HepG2 (cell line): ENCODE measurements at regions not wholly inside any gene's neighbourhood (a gene's known extent, or its start where the extent isn't known, plus 50 kb on each side); places are given as distances from the start of the nearest gene placed in this dataset.

ENCODE experiments used
- ATAC-seq: fragments of 200-7000 bp; cut with Tn5 transposase; 3 replicates; pipeline ENCODE4 v1.9.1; 2020; ENCODE audit warnings: mild to moderate bottlenecking, moderate library complexity
- BruUV-seq: library from RNA; stranded (reverse); fragments of 400-500 nt; replicated peaks from 2 replicates; lab custom pipeline; 2021; lab: Mats Ljungman, UMichigan
- CTCF ChIA-PET: fragments of 300-600 bp; formaldehyde crosslinking; extraction: SDS; loops from one replicate; lab custom pipeline; 2021; ENCODE audit warnings: low total read pairs, inconsistent platforms, low intra/inter-chr PET ratio; lab: Yijun Ruan, JAX
- POLR2A ChIA-PET: fragments of 350-600 bp; sonication (Branson Sonifier 250); formaldehyde crosslinking; loops from one replicate; lab custom pipeline; 2020; ENCODE audit warnings: antibody characterized with exemption, inconsistent platforms; lab: Yijun Ruan, JAX
- DNase-seq: peaks from one replicate; pipeline ENCODE4 v3.0.0-alpha.2; 2015; ENCODE audit warnings: low spot score
- FAIRE-seq: peaks from 3 replicates; lab custom pipeline; 2011; peaks lifted over from hg19 to GRCh38; lab: Jason Lieb, UNC
- H2AFZ ChIP-seq: one replicate; pipeline ENCODE4 v1.6.1; 2011; ENCODE audit warnings: low read length, inconsistent platforms
- H3K27ac ChIP-seq: fragments of 300-600 bp; 3 replicates; pipeline ENCODE4 v1.8.0; 2011; ENCODE audit warnings: mixed run types, mild to moderate bottlenecking, mixed read lengths, low read length, inconsistent platforms; ENCODE audit not compliant: insufficient read depth; ENCODE audit errors: extremely low read length
- H3K27me3 ChIP-seq, 2 experiments: fragments of 200-600 bp in 1 of 2; 2 replicates in 1 of 2; 3 replicates in 1 of 2; pipeline versions ENCODE4 v1.6.0 to v1.8.0; 2011; ENCODE audit warnings: low read length in 2 of 2, mild to moderate bottlenecking in 2 of 2, moderate library complexity in 2 of 2, inconsistent platforms in 1 of 2; ENCODE audit not compliant: insufficient read depth in 2 of 2, control insufficient read depth in 1 of 2
- H3K36me3 ChIP-seq, 2 experiments: fragments of 200-600 bp in 1 of 2; replicated peaks in 1 of 2; 2 replicates in 1 of 2; 3 replicates in 1 of 2; pipeline versions ENCODE4 v1.5.1 to v1.8.0; 2011; ENCODE audit warnings: low read length in 2 of 2, inconsistent platforms in 1 of 2; ENCODE audit not compliant: insufficient read depth in 2 of 2, control insufficient read depth in 1 of 2
- H3K4me1 ChIP-seq: 2 replicates; pipeline ENCODE4 v1.5.1; 2012; ENCODE audit warnings: low read length, inconsistent platforms; ENCODE audit not compliant: insufficient read depth
- H3K4me2 ChIP-seq: 2 replicates; pipeline ENCODE4 v1.6.0; 2011; ENCODE audit warnings: low read depth, low read length, inconsistent platforms
- H3K4me3 ChIP-seq, 3 experiments: fragments of 200-600 bp in 1 of 3; sonication (generic), shearing (Covaris generic) in 1 of 3; replicated peaks in 1 of 3; 2 replicates each; pipeline ENCODE4 v1.5.1; 2011 to 2016; ENCODE audit warnings: low read length in 3 of 3, inconsistent platforms in 2 of 3, low read depth in 2 of 3, mild to moderate bottlenecking in 2 of 3, control low read depth in 1 of 3, mixed read lengths in 1 of 3; ENCODE audit not compliant: insufficient read depth in 1 of 3
- H3K79me2 ChIP-seq: one replicate; pipeline ENCODE4 v1.6.1; 2011; ENCODE audit warnings: low read length, inconsistent platforms; ENCODE audit not compliant: insufficient read depth
- H3K9ac ChIP-seq: 2 replicates; pipeline ENCODE4 v1.6.0; 2011; ENCODE audit warnings: mild to moderate bottlenecking, low read depth, low read length, inconsistent platforms; ENCODE audit not compliant: insufficient read depth
- H3K9me3 ChIP-seq: 2 replicates; pipeline ENCODE4 v1.5.1; 2012; ENCODE audit warnings: mild to moderate bottlenecking, low read length
- H4K20me1 ChIP-seq: 2 replicates; pipeline ENCODE4 v1.6.0; 2011; ENCODE audit warnings: inconsistent platforms, mild to moderate bottlenecking, low read length, moderate library complexity; ENCODE audit not compliant: insufficient read depth
- CEBPG ChIP-seq: IDR thresholded peaks from 2 replicates; pipeline ENCODE4 v1.6.1; 2016
- DR1 ChIP-seq: sonication (generic); formaldehyde crosslinking; IDR thresholded peaks from 2 replicates; pipeline ENCODE4 v1.8.0; 2021; ENCODE audit warnings: mild to moderate bottlenecking, missing genetic modification reagents, inconsistent platforms
- NR1H2 ChIP-seq: sonication (generic); formaldehyde crosslinking; IDR thresholded peaks from 2 replicates; pipeline ENCODE4 v1.8.1; 2022; ENCODE audit warnings: low read depth, missing genetic modification reagents, borderline replicate concordance
- PBX3 ChIP-seq: sonication (generic); formaldehyde crosslinking; IDR thresholded peaks from 2 replicates; pipeline ENCODE4 v1.8.1; 2023; ENCODE audit warnings: missing genetic modification reagents, inconsistent platforms, borderline replicate concordance
- PHB2 ChIP-seq: fragments of 450-650 bp; IDR thresholded peaks from 2 replicates; pipeline ENCODE4 v1.6.1; 2018; ENCODE audit not compliant: partially characterized antibody
- PITX1 ChIP-seq: sonication (generic); formaldehyde crosslinking; IDR thresholded peaks from 2 replicates; pipeline ENCODE4 v1.5.1; 2020; ENCODE audit warnings: mild to moderate bottlenecking, missing genetic modification reagents
- RFXANK ChIP-seq: IDR thresholded peaks from 2 replicates; pipeline ENCODE4 v1.6.1; 2016
- ZHX2 ChIP-seq, 2 experiments: sonication (generic) in 1 of 2; formaldehyde crosslinking in 1 of 2; IDR thresholded peaks; 2 replicates each; pipeline versions ENCODE4 v1.6.1 to v1.9.0; 2014 to 2022; ENCODE audit warnings: antibody characterized with exemption in 1 of 2, borderline replicate concordance in 1 of 2, inconsistent platforms in 1 of 2, low read depth in 1 of 2, missing genetic modification reagents in 1 of 2
- ZNF138 ChIP-seq: sonication (generic); formaldehyde crosslinking; IDR thresholded peaks from 2 replicates; pipeline ENCODE4 v1.5.0; 2020; ENCODE audit warnings: mild to moderate bottlenecking, low read depth, missing genetic modification reagents
- ZNF274 ChIP-seq: sonication (generic); formaldehyde crosslinking; IDR thresholded peaks from 2 replicates; pipeline ENCODE4 v1.5.1; 2020; ENCODE audit warnings: mild to moderate bottlenecking, missing genetic modification reagents
- ZNF34 ChIP-seq: sonication (generic); formaldehyde crosslinking; IDR thresholded peaks from 2 replicates; pipeline ENCODE4 v1.4.0; 2020; ENCODE audit warnings: mild to moderate bottlenecking, missing genetic modification reagents, borderline replicate concordance
- WGBS: methylation state at CpG from one replicate; pipeline ENCODE4 v1.1.6; 2017; ENCODE audit warnings: low lambda C conversion rate; 5-methylcytosine and 5-hydroxymethylcytosine counted together
- in situ Hi-C: cut with HindIII; loops from 2 replicates; pipeline ENCODE4 v1.10.0; 2017; ENCODE audit warnings: low pct_unique_long_range_greater_than_20kb; ENCODE audit not compliant: extremely low pct_ligation_motif_present
- intact Hi-C: fragments of 100-400 bp; cut with micrococcal nuclease; formaldehyde crosslinking; loops from one replicate; pipeline ENCODE4 v1.10.0; 2022; ENCODE audit not compliant: unreplicated experiment

GRCh38 chr1:5650283-5651026 is 341.8 kb downstream of the NPHP4 start:
- no peaks in the 10 kb centered on the region for H3K9me3 ChIP-seq
- H3K36me3 ChIP-seq, result no peaks in the 10 kb centered on the region
- H3K4me2 ChIP-seq, result no peak overlapping the region
- no peak overlapping the region for H3K4me3 ChIP-seq
- in situ Hi-C loops, result no loop called here
- FAIRE-seq, result no peak
- ChIA-PET CTCF (no interaction called here), POLR2A (no interaction called here)
- intact Hi-C loops, result no loop called here
- H3K9ac ChIP-seq, result no peak overlapping the region
- 39% methylated on average over 12 of the region's 22 CpGs for WGBS
- H3K4me1 ChIP-seq, result peaks cover 26% of the 10 kb centered on the region
- no peak overlapping the region for H2AFZ ChIP-seq
- DNase-seq, result no peak
- H3K27me3 ChIP-seq, result peaks cover 7 to 64% of the 10 kb centered on the region in 2 experiments
- BruUV-seq, result no TSS peak
- no peaks in the 10 kb centered on the region for H3K79me2 ChIP-seq
- no peak overlapping the region for H3K27ac ChIP-seq
- ATAC-seq, result no peak
- no peak for TF ChIP-seq CEBPG (CRISPR knock-in tag)
- TF ChIP-seq ZNF274 (CRISPR knock-in tag), result no peak
- no peak for TF ChIP-seq RFXANK
- no peaks in the 10 kb centered on the region for H4K20me1 ChIP-seq

GRCh38 chr1:5649795-5650194 is 342.4 kb downstream of the NPHP4 start:
- no peak for DNase-seq
- TF ChIP-seq ZHX2 (IDR thresholded peaks at IDR 0.05; ENCODE audit: low read depth), result no peak
- no peak for TF ChIP-seq ZHX2 (CRISPR knock-in tag; IDR thresholded peaks at IDR 0.05; ENCODE audit: borderline replicate concordance)
- TF ChIP-seq DR1, result no peak
- no peak for TF ChIP-seq ZNF138 (CRISPR knock-in tag)
- no peak for TF ChIP-seq ZNF34 (CRISPR knock-in tag)
- TF ChIP-seq PBX3 (CRISPR knock-in tag), result no peak
- TF ChIP-seq PHB2, result no peak
- TF ChIP-seq PITX1 (CRISPR knock-in tag), result no peak
- TF ChIP-seq NR1H2, result no peak

More at GRCh38 chr1:5649795-5650194, 342.4 kb downstream of the NPHP4 start:
- intact Hi-C loops (no loop called here), in situ Hi-C loops (no loop called here)
- WGBS, result no CpG with 5 or more reads among the region's 5 CpGs
- ChIA-PET CTCF (no interaction called here), POLR2A (no interaction called here)
- FAIRE-seq (no peak), ATAC-seq (no peak)
- H3K4me2 ChIP-seq, result no peak overlapping the region
- no peaks in the 10 kb centered on the region for H3K36me3 ChIP-seq
- no peak overlapping the region for H3K4me3 ChIP-seq
- no peaks in the 10 kb centered on the region for H3K9me3 ChIP-seq
- peaks cover 26% of the 10 kb centered on the region for H3K4me1 ChIP-seq
- H3K79me2 ChIP-seq, result no peaks in the 10 kb centered on the region
- H3K9ac ChIP-seq, result no peak overlapping the region
- no peak overlapping the region for H3K27ac ChIP-seq
- H4K20me1 ChIP-seq, result no peaks in the 10 kb centered on the region
- BruUV-seq, result no TSS peak
- H3K27me3 ChIP-seq, result peaks cover 7 to 64% of the 10 kb centered on the region in 2 experiments
- no peak overlapping the region for H2AFZ ChIP-seq
